Endothelial cell of umbilical vein (primary cell): ENCODE measurements at regions not wholly inside any gene's neighbourhood (a gene's known extent, or its start where the extent isn't known, plus 50 kb on each side); places are given as distances from the start of the nearest gene placed in this dataset.

Experiments used
- BruUV-seq: library from RNA; stranded (reverse); fragments of 400-500 nt; replicated peaks from 2 replicates; lab custom pipeline; 2021; lab: Mats Ljungman, UMichigan
- CTCF ChIA-PET: fragments of 300-600, 350-600 bp; sonication (Branson Sonifier 250); formaldehyde crosslinking; loops from one replicate; lab custom pipeline; 2021; ENCODE audit warnings: antibody characterized with exemption, inconsistent platforms; lab: Charles Lee
- POLR2A ChIA-PET: fragments of 300-600, 350-600 bp; sonication (Branson Sonifier 250); formaldehyde crosslinking; loops from one replicate; lab custom pipeline; 2021; ENCODE audit warnings: antibody characterized with exemption, inconsistent platforms; lab: Charles Lee
- DNase-seq: peaks from one replicate; pipeline ENCODE4 v3.0.0-alpha.2; 2011; ENCODE audit warnings: low read depth, low spot score
- FAIRE-seq: peaks from 2 replicates; lab custom pipeline; 2011; peaks lifted over from hg19 to GRCh38; lab: Jason Lieb, UNC
- H2AFZ ChIP-seq: 2 replicates; pipeline ENCODE4 v1.6.0; 2012; ENCODE audit warnings: low read depth, low read length, control low read depth, inconsistent platforms
- H3K27ac ChIP-seq: 2 replicates; pipeline ENCODE4 v1.5.1; 2011; ENCODE audit warnings: low read depth, mild to moderate bottlenecking, control low read depth, low read length, moderate library complexity; ENCODE audit not compliant: insufficient read depth
- H3K27me3 ChIP-seq, 2 experiments: 2 replicates each; pipeline versions ENCODE4 v1.6.0 to v1.6.1; 2011; ENCODE audit warnings: low read length in 2 of 2, mixed read lengths in 1 of 2; ENCODE audit not compliant: control insufficient read depth in 2 of 2, insufficient read depth in 2 of 2
- H3K36me3 ChIP-seq, 2 experiments: 2 replicates in 1 of 2; 3 replicates in 1 of 2; pipeline ENCODE4 v1.5.1; 2011; ENCODE audit warnings: low read length in 2 of 2, mild to moderate bottlenecking in 1 of 2, moderate library complexity in 1 of 2; ENCODE audit not compliant: control insufficient read depth in 2 of 2, insufficient read depth in 2 of 2; ENCODE audit errors: extremely low read depth in 1 of 2
- H3K4me1 ChIP-seq: 3 replicates; pipeline ENCODE4 v1.5.1; 2011; ENCODE audit warnings: mild to moderate bottlenecking, low read length; ENCODE audit not compliant: control insufficient read depth, insufficient read depth; ENCODE audit errors: extremely low read depth
- H3K4me2 ChIP-seq: 2 replicates; pipeline ENCODE4 v1.6.1; 2011; ENCODE audit warnings: low read length, control low read depth, mixed read lengths; ENCODE audit not compliant: insufficient read depth
- H3K4me3 ChIP-seq, 3 experiments: fragments of 200-600 bp in 1 of 3; sonication (generic), shearing (Covaris generic) in 1 of 3; replicated peaks in 1 of 3; 2 replicates each; pipeline ENCODE4 v1.5.1; 2011 to 2016; ENCODE audit warnings: control low read depth in 3 of 3, low read length in 3 of 3, mild to moderate bottlenecking in 2 of 3, inconsistent platforms in 1 of 3, low read depth in 1 of 3, moderate library complexity in 1 of 3; ENCODE audit not compliant: insufficient read depth in 1 of 3
- H3K79me2 ChIP-seq: 2 replicates; pipeline ENCODE4 v1.6.0; 2012; ENCODE audit warnings: low read length, inconsistent platforms; ENCODE audit not compliant: control insufficient read depth, insufficient read depth
- H3K9ac ChIP-seq: replicated peaks from 2 replicates; pipeline ENCODE3; 2011; ENCODE audit warnings: low read length, control low read depth; ENCODE audit not compliant: insufficient read depth; ENCODE audit errors: extremely low read depth
- H3K9me1 ChIP-seq: replicated peaks from 3 replicates; pipeline ENCODE4 v1.6.0; 2011; ENCODE audit warnings: mild to moderate bottlenecking, low read length; ENCODE audit not compliant: control insufficient read depth, insufficient read depth; ENCODE audit errors: extremely low read depth
- H3K9me3 ChIP-seq: replicated peaks from 2 replicates; pipeline ENCODE4 v1.5.1; 2012; ENCODE audit warnings: low read length, inconsistent platforms; ENCODE audit not compliant: control insufficient read depth, insufficient read depth
- H4K20me1 ChIP-seq: replicated peaks from 2 replicates; pipeline ENCODE3; 2011; ENCODE audit warnings: mild to moderate bottlenecking, low read length; ENCODE audit not compliant: control insufficient read depth, insufficient read depth; ENCODE audit errors: extremely low read depth
- EZH2 ChIP-seq: IDR thresholded peaks from 2 replicates; pipeline ENCODE4 v1.6.1; 2012; ENCODE audit warnings: borderline replicate concordance, low read depth, mild to moderate bottlenecking, moderate library complexity, low read length, inconsistent platforms; ENCODE audit not compliant: severe bottlenecking
- FOS ChIP-seq: IDR thresholded peaks from 2 replicates; pipeline ENCODE4 v1.6.1; 2011; ENCODE audit warnings: mild to moderate bottlenecking, low read length, moderate library complexity, borderline replicate concordance; ENCODE audit not compliant: insufficient read depth
- GATA2 ChIP-seq: IDR thresholded peaks from 2 replicates; pipeline ENCODE4 v1.7.0; 2011; ENCODE audit warnings: low read depth, mild to moderate bottlenecking, moderate library complexity, mixed read lengths, low read length; ENCODE audit not compliant: insufficient read length, insufficient read depth
- JUN ChIP-seq: IDR thresholded peaks from 2 replicates; pipeline ENCODE4 v1.6.1; 2011; ENCODE audit warnings: borderline replicate concordance, low read depth; ENCODE audit not compliant: insufficient read length, insufficient read depth
- MYC ChIP-seq: IDR thresholded peaks from one replicate; pipeline ENCODE4 v1.6.1; 2011; ENCODE audit warnings: mild to moderate bottlenecking, low read depth, low read length
- POLR2A ChIP-seq: IDR thresholded peaks from 2 replicates; pipeline ENCODE4 v1.6.1; 2012; ENCODE audit warnings: low read depth, mild to moderate bottlenecking, control low read depth, low read length
- POLR2AphosphoS5 ChIP-seq: IDR thresholded peaks from 2 replicates; pipeline ENCODE4 v1.6.1; 2012; ENCODE audit warnings: low read depth, mild to moderate bottlenecking, control low read depth, low read length, moderate library complexity; ENCODE audit not compliant: insufficient read depth
- dilution Hi-C: fragments of 300-500 bp; cut with MboI; formaldehyde crosslinking; loops from one replicate; pipeline ENCODE4 v1.15.0; 2019; ENCODE audit warnings: low sequenced_read_pairs; ENCODE audit not compliant: extremely low pct_ligation_motif_present
- intact Hi-C: fragments of 100-400 bp; cut with micrococcal nuclease; formaldehyde crosslinking; loops from one replicate; pipeline ENCODE4 v1.10.0; 2022
- TF ChIP-seq, protein P1 (sequence below), 2 donors: IDR thresholded peaks; 1 replicate in 1 of 2; 2 replicates in 1 of 2; pipeline ENCODE4 v1.5.1; 2011; ENCODE audit warnings: low read length in 2 of 2, mild to moderate bottlenecking in 2 of 2, moderate library complexity in 2 of 2, control low read depth in 1 of 2, inconsistent platforms in 1 of 2, low read depth in 1 of 2; ENCODE audit not compliant: insufficient read depth in 1 of 2; ENCODE audit errors: extremely low read depth in 1 of 2
- TF ChIP-seq, protein P2 (sequence below): IDR thresholded peaks from 2 replicates; pipeline ENCODE4 v1.6.1; 2011; ENCODE audit not compliant: insufficient read depth, insufficient read length

GRCh38 chr3:55165278-55165677, 237.4 kb upstream of the LRTM1 start:
- Histone ChIP-seq H3K9me1 (no peaks in the 10 kb centered on the region), H3K4me1 (no peaks in the 10 kb centered on the region), H4K20me1 (no peaks in the 10 kb centered on the region), H3K79me2 (no peaks in the 10 kb centered on the region), H3K9me3 (peaks cover 4% of the 10 kb centered on the region), H3K27ac (no peak overlapping the region), H3K36me3 (no peaks in the 10 kb centered on the region), H3K27me3 (no peaks in the 10 kb centered on the region), H2AFZ (no peak overlapping the region), H3K4me2 (no peak overlapping the region), H3K9ac (no peak overlapping the region), H3K4me3 (no peak overlapping the region)
- POLR2A ChIA-PET = no interaction called here
- intact Hi-C loops = no loop called here
- no TSS peak for BruUV-seq
- FAIRE-seq (no peak), DNase-seq (no peak)
- dilution Hi-C loops = no loop called here
- no peak for TF ChIP-seq POLR2AphosphoS5
- CTCF ChIA-PET = no interaction called here

- POLR2A ChIA-PET = no interaction called here
- Histone ChIP-seq H3K4me1 (no peaks in the 10 kb centered on the region), H3K9ac (no peak overlapping the region), H3K36me3 (no peaks in the 10 kb centered on the region), H3K79me2 (no peaks in the 10 kb centered on the region), H2AFZ (no peak overlapping the region), H3K4me3 (no peak overlapping the region), H4K20me1 (no peaks in the 10 kb centered on the region), H3K27me3 (no peaks in the 10 kb centered on the region), H3K9me1 (no peaks in the 10 kb centered on the region), H3K4me2 (no peak overlapping the region), H3K9me3 (peaks cover 4% of the 10 kb centered on the region), H3K27ac (no peak overlapping the region)
- intact Hi-C loops (no loop called here), dilution Hi-C loops (no loop called here)
- no peak for TF ChIP-seq EZH2
- TF ChIP-seq, protein P1, sequence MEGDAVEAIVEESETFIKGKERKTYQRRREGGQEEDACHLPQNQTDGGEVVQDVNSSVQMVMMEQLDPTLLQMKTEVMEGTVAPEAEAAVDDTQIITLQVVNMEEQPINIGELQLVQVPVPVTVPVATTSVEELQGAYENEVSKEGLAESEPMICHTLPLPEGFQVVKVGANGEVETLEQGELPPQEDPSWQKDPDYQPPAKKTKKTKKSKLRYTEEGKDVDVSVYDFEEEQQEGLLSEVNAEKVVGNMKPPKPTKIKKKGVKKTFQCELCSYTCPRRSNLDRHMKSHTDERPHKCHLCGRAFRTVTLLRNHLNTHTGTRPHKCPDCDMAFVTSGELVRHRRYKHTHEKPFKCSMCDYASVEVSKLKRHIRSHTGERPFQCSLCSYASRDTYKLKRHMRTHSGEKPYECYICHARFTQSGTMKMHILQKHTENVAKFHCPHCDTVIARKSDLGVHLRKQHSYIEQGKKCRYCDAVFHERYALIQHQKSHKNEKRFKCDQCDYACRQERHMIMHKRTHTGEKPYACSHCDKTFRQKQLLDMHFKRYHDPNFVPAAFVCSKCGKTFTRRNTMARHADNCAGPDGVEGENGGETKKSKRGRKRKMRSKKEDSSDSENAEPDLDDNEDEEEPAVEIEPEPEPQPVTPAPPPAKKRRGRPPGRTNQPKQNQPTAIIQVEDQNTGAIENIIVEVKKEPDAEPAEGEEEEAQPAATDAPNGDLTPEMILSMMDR (IDR thresholded peaks at IDR 0.05; ENCODE audit: extremely low read depth in 1 of 2, insufficient read depth in 1 of 2, low read depth in 1 of 2, low read length in 2 of 2) = no peak
- no peak for TF ChIP-seq JUN
- no peak for TF ChIP-seq FOS
- TF ChIP-seq, protein P2, sequence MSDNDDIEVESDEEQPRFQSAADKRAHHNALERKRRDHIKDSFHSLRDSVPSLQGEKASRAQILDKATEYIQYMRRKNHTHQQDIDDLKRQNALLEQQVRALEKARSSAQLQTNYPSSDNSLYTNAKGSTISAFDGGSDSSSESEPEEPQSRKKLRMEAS = no peak
- no peak for TF ChIP-seq MYC
- TF ChIP-seq POLR2A = no peak
- TF ChIP-seq POLR2AphosphoS5 = no peak
- no peak for TF ChIP-seq GATA2
- no TSS peak for BruUV-seq
- DNase-seq = no peak
- no peak for FAIRE-seq
- CTCF ChIA-PET = no interaction called here
These were observed 237.0 kb upstream of the LRTM1 start for GRCh38 chr3:55164876-55165275.
